ENCODE measurements at regions not wholly inside any gene's neighbourhood (a gene's known extent, or its start where the extent isn't known, plus 50 kb on each side); places are given as distances from the start of the nearest gene placed in this dataset.
A peak's percentile ranks its signal among the peaks of the same experiment; 100 is the strongest.

DNA sequence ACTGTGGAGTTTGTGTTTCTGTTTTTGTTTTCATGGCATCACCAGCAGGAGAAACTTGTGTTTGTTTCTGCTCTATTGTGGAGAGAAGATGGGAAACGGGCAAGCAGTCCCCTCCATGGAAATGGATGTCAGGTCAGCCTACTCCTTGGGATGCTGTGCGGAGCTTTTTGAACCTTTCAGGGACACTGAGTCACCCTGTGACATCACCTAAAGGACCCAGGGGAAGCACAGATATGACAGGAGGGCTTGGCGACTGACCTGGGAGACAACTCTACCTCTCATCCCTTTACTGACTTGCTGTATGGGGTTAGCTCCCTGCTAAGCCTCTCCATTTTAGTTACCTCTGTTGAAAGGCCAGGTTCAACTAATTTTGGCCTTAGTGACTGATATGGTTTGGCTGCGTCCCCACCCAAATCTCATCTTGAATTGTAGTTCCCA is 706.9 kb upstream of the TMEM132C start:
- DNase-seq = no peak
- H2AFZ ChIP-seq = peak overlapping the region; percentile 39

DNA sequence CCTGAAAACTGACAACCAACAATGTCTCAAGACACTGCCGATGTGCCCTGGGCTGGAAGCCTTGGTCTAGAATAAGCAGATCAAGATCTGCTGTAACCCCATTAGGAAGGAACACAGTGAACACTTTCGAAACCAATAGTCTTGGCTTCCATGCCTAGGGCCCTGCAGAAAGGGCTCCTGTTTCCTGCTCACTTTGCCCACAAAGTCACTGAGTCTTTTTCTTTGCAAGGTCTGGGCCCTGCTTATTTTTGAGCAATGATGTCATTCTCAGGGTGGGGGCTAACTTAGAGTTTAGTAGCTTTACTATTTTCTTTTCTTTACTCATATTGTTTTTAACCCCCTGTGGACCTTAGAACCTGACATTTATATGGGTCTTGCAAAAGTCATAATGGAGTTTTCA is 704.2 kb upstream of the TMEM132C start:
- H3F3A ChIP-seq (ENCODE audit: insufficient read depth) = peaks cover 5% of the 10 kb centered on the region; the same call in 1 of the 2 replicates
- no peak overlapping the region for H3K4me2 ChIP-seq (ENCODE audit: unreplicated experiment)
- H2AFZ ChIP-seq = no peak overlapping the region
- WGBS, 2 experiments (ENCODE audit: low coverage in 1 of 2, low lambda C conversion rate in 2 of 2, missing lambda C conversion rate in 2 of 2) = 93 to 98% methylated on average over 2 of the region's 2 CpGs
- no peaks in the 10 kb centered on the region for H4K20me1 ChIP-seq (ENCODE audit: insufficient read depth)
- no peak overlapping the region for H3K4me3 ChIP-seq
- in situ Hi-C loops (cut with MboI) = no loop called here
- no peaks in the 10 kb centered on the region for H3K79me2 ChIP-seq (ENCODE audit: insufficient read depth)
- H3K9me2 ChIP-seq (ENCODE audit: insufficient read depth) = no peaks in the 10 kb centered on the region
- H3K27me3 ChIP-seq (replicated peaks; ENCODE audit: insufficient read depth) = no peaks in the 10 kb centered on the region; the same call in 1 of the 2 replicates
- DNase-seq = no peak
- peaks cover 11% of the 10 kb centered on the region for H3K4me1 ChIP-seq (ENCODE audit: insufficient read depth)
- H3K9me3 ChIP-seq (ENCODE audit: low read depth) = no peaks in the 10 kb centered on the region
- TF ChIP-seq EZH2phosphoT487 (IDR thresholded peaks at IDR 0.05; ENCODE audit: insufficient read depth, low read depth) (no peak), EZH2 (IDR thresholded peaks at IDR 0.05; ENCODE audit: insufficient read depth, poor library complexity, severe bottlenecking) (no peak)
- H3K36me3 ChIP-seq (ENCODE audit: low read depth) = no peaks in the 10 kb centered on the region
- no peak overlapping the region for H3K9ac ChIP-seq
- H3K27ac ChIP-seq = no peak overlapping the region

More for the DNA sequence above, 706.9 kb upstream of the TMEM132C start:
- Histone ChIP-seq H3K9me3 (ENCODE audit: low read depth) (no peaks in the 10 kb centered on the region), H3K27me3 (replicated peaks; ENCODE audit: insufficient read depth) (no peaks in the 10 kb centered on the region), H3K9me2 (ENCODE audit: insufficient read depth) (no peaks in the 10 kb centered on the region), H3K4me3 (no peak overlapping the region), H3K9ac (no peak overlapping the region), H3K4me1 (ENCODE audit: insufficient read depth) (peaks cover 24% of the 10 kb centered on the region), H3K79me2 (ENCODE audit: insufficient read depth) (no peaks in the 10 kb centered on the region), H3K4me2 (ENCODE audit: unreplicated experiment) (no peak overlapping the region), H3K27ac (no peak overlapping the region), H4K20me1 (ENCODE audit: insufficient read depth) (no peaks in the 10 kb centered on the region), H3K36me3 (ENCODE audit: low read depth) (no peaks in the 10 kb centered on the region), H3F3A (ENCODE audit: insufficient read depth) (peaks cover 11% of the 10 kb centered on the region; the same call in 1 of the 2 replicates)
- in situ Hi-C loops (cut with MboI) = no loop called here
- TF ChIP-seq EZH2 (IDR thresholded peaks at IDR 0.05; ENCODE audit: insufficient read depth, poor library complexity, severe bottlenecking) = no peak
- TF ChIP-seq EZH2phosphoT487 (IDR thresholded peaks at IDR 0.05; ENCODE audit: insufficient read depth, low read depth) = no peak
- WGBS, 2 experiments (ENCODE audit: low coverage in 1 of 2, low lambda C conversion rate in 2 of 2, missing lambda C conversion rate in 2 of 2) = 97 to 98% methylated on average over 4 of the region's 4 CpGs

DNA sequence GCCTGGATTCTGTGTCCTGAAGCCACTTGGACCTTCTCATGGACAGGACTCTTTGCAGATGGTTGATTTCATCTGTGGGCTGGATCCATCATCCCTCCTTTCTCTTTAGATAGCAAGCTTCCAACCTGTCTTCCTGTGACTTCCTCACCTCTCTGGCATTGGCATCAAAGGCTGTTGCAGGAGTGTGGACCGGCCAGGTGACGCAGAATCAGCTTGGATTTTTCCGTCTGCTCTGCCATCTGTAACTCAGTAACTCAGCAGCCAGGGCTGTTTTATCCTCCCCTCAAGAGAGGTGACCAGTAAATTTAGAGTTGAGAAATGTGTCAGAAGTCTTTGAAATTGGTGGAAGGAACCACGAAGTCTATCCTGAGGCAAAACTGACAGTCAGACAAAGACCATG is 701.7 kb upstream of the TMEM132C start:
- WGBS, 2 experiments (ENCODE audit: low coverage in 1 of 2, low lambda C conversion rate in 2 of 2, missing lambda C conversion rate in 2 of 2) = 81 to 91% methylated on average over 4 of the region's 4 CpGs

DNA sequence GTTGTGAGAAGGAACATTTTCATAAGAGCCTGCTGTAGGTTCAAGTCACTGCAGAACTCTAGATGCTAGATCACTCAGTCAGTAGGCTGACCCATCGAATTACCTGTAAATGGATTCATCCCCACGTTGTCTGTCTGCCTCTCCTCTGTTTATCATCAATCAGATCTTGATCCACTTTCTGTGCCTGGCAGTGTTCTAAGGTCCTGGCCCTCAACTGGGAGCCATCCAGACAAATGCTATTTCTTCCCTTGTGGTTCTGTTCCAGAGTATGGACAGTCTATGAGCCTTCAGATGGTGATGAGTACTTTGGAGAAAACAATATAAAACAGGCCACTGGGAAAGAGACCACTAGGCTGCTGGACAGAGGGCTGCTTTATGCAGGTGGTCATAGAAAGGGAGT is 699.4 kb upstream of the TMEM132C start:
- TF ChIP-seq EZH2phosphoT487 (IDR thresholded peaks at IDR 0.05; ENCODE audit: insufficient read depth, low read depth) (no peak), EZH2 (IDR thresholded peaks at IDR 0.05; ENCODE audit: insufficient read depth, poor library complexity, severe bottlenecking) (no peak)
- H3K27me3 ChIP-seq (replicated peaks; ENCODE audit: insufficient read depth) = peaks cover 6% of the 10 kb centered on the region; the same call in 1 of the 2 replicates

More for the DNA sequence above, 701.7 kb upstream of the TMEM132C start:
- no peak for DNase-seq
- Histone ChIP-seq H3K27me3 (replicated peaks; ENCODE audit: insufficient read depth) (peaks cover 6% of the 10 kb centered on the region; the same call in 1 of the 2 replicates), H3K36me3 (ENCODE audit: low read depth) (no peaks in the 10 kb centered on the region), H3K9me3 (ENCODE audit: low read depth) (no peaks in the 10 kb centered on the region), H4K20me1 (ENCODE audit: insufficient read depth) (no peaks in the 10 kb centered on the region), H3K4me2 (ENCODE audit: unreplicated experiment) (no peak overlapping the region), H3K4me1 (ENCODE audit: insufficient read depth) (no peaks in the 10 kb centered on the region), H3K9me2 (ENCODE audit: insufficient read depth) (no peaks in the 10 kb centered on the region), H3K9ac (no peak overlapping the region), H3F3A (ENCODE audit: insufficient read depth) (no peaks in the 10 kb centered on the region), H2AFZ (no peak overlapping the region), H3K79me2 (ENCODE audit: insufficient read depth) (no peaks in the 10 kb centered on the region), H3K4me3 (no peak overlapping the region), H3K27ac (no peak overlapping the region)
- TF ChIP-seq EZH2phosphoT487 (IDR thresholded peaks at IDR 0.05; ENCODE audit: insufficient read depth, low read depth) = no peak
- TF ChIP-seq EZH2 (IDR thresholded peaks at IDR 0.05; ENCODE audit: insufficient read depth, poor library complexity, severe bottlenecking) = no peak
- in situ Hi-C loops (cut with MboI) = no loop called here

DNA sequence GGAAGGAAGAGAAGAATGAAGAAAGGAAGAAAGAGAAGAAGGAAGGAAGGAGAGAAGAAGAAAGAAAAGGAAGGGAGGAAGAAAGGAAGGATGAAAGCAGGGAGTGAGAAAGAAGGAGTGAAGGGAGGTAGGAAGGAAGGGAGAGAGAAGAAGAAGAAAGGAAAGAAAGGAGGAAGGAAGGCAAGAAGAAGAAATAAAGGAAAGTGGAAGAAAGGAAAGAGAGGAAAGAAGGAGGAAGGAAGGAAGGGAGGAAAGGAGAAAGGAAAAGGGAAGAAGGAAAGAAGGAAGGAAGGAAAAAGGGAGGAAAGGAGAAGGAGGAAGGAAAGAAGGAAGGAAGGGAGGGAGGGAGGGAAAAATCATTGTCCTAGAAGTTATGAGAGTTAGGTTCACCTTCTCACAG is 696.6 kb upstream of the TMEM132C start:
- Histone ChIP-seq H3K36me3 (ENCODE audit: low read depth) (no peaks in the 10 kb centered on the region), H3K4me2 (ENCODE audit: unreplicated experiment) (no peak overlapping the region), H3K9me2 (ENCODE audit: insufficient read depth) (no peaks in the 10 kb centered on the region), H3F3A (ENCODE audit: insufficient read depth) (no peaks in the 10 kb centered on the region), H4K20me1 (ENCODE audit: insufficient read depth) (no peaks in the 10 kb centered on the region), H3K4me3 (no peak overlapping the region), H3K9me3 (ENCODE audit: low read depth) (no peaks in the 10 kb centered on the region), H2AFZ (no peak overlapping the region), H3K79me2 (ENCODE audit: insufficient read depth) (no peaks in the 10 kb centered on the region), H3K27ac (no peak overlapping the region), H3K4me1 (ENCODE audit: insufficient read depth) (0 out of 2 replicates have a peak, but pooled peaks cover 3% of the 10 kb centered on the region), H3K27me3 (replicated peaks; ENCODE audit: insufficient read depth) (peaks cover 6% of the 10 kb centered on the region; the same call in 1 of the 2 replicates), H3K9ac (no peak overlapping the region)
- no peak for DNase-seq
- TF ChIP-seq EZH2 (IDR thresholded peaks at IDR 0.05; ENCODE audit: insufficient read depth, poor library complexity, severe bottlenecking) = no peak
- TF ChIP-seq EZH2phosphoT487 (IDR thresholded peaks at IDR 0.05; ENCODE audit: insufficient read depth, low read depth) = no peak
- in situ Hi-C loops (cut with MboI) = no loop called here

More for the DNA sequence above, 699.4 kb upstream of the TMEM132C start:
- H3K4me3 ChIP-seq = no peak overlapping the region
- H3K27ac ChIP-seq = no peak overlapping the region
- in situ Hi-C loops (cut with MboI) = no loop called here
- 53 to 81% methylated on average over 2 of the region's 2 CpGs for WGBS, 2 experiments (ENCODE audit: low coverage in 1 of 2, low lambda C conversion rate in 2 of 2, missing lambda C conversion rate in 2 of 2)
- no peak overlapping the region for H3K4me2 ChIP-seq (ENCODE audit: unreplicated experiment)
- 0 out of 2 replicates have a peak, but pooled peaks cover 3% of the 10 kb centered on the region for H3K4me1 ChIP-seq (ENCODE audit: insufficient read depth)
- no peaks in the 10 kb centered on the region for H3K36me3 ChIP-seq (ENCODE audit: low read depth)
- no peaks in the 10 kb centered on the region for H3K9me3 ChIP-seq (ENCODE audit: low read depth)
- H3K9ac ChIP-seq = no peak overlapping the region
- H4K20me1 ChIP-seq (ENCODE audit: insufficient read depth) = no peaks in the 10 kb centered on the region
- H3K9me2 ChIP-seq (ENCODE audit: insufficient read depth) = no peaks in the 10 kb centered on the region
- H3K79me2 ChIP-seq (ENCODE audit: insufficient read depth) = no peaks in the 10 kb centered on the region
- DNase-seq = no peak
- no peaks in the 10 kb centered on the region for H3F3A ChIP-seq (ENCODE audit: insufficient read depth)
- H2AFZ ChIP-seq = no peak overlapping the region

Data from GM23248 (cell line).